ENCODE measurements at regions not wholly inside any gene's neighbourhood (a gene's known extent, or its start where the extent isn't known, plus 50 kb on each side); places are given as distances from the start of the nearest gene placed in this dataset.

DNA sequence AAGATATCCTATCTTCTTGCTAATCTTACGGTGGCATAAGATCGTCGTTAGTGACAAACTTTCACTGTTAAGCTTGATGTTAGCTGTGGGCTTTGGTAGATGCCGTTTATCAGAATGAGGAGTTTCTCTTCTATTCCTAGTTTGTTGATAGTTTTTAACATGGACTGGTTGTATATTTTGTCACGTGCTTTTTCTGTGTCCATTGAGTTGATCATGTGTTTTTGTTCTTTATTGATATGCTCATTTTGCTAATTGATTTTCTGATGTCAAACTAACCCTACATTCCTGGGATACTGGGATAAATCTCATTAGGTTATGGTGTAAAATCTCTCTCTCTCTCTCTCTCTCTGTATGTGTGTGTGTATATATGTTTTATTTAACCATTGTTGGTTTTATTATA is 545.1 kb downstream of the AACS start:
- Mint-ChIP-seq H3K27ac (no peak overlapping the region), H3K27me3 (ENCODE audit: insufficient read depth, low read depth) (no peaks in the 10 kb centered on the region), H3K36me3 (no peaks in the 10 kb centered on the region), H3K4me1 (no peaks in the 10 kb centered on the region), H3K4me3 (no peak overlapping the region), H3K9me3 (no peaks in the 10 kb centered on the region)
- Histone ChIP-seq H3K4me3 (no peak overlapping the region), H3K4me1 (no peaks in the 10 kb centered on the region), H3K9me3 (ENCODE audit: low read depth) (no peaks in the 10 kb centered on the region), H3K36me3 (no peaks in the 10 kb centered on the region), H2AFZ (replicated peaks) (no peak overlapping the region), H3K79me2 (ENCODE audit: low read depth) (no peaks in the 10 kb centered on the region), H3K4me2 (no peak overlapping the region), H3K27me3 (no peaks in the 10 kb centered on the region), H4K20me1 (ENCODE audit: low read depth) (no peaks in the 10 kb centered on the region), H3F3A (ENCODE audit: low read depth) (no peaks in the 10 kb centered on the region), H3K27ac (no peak overlapping the region), H3K9ac (no peak overlapping the region)
- TF ChIP-seq EZH2phosphoT487 (IDR thresholded peaks at IDR 0.05) (no peak), EZH2 (IDR thresholded peaks at IDR 0.05) (no peak), CTCF (IDR thresholded peaks at IDR 0.05) (no peak)
- DNase-seq (ENCODE audit: low spot score) = no peak

DNA sequence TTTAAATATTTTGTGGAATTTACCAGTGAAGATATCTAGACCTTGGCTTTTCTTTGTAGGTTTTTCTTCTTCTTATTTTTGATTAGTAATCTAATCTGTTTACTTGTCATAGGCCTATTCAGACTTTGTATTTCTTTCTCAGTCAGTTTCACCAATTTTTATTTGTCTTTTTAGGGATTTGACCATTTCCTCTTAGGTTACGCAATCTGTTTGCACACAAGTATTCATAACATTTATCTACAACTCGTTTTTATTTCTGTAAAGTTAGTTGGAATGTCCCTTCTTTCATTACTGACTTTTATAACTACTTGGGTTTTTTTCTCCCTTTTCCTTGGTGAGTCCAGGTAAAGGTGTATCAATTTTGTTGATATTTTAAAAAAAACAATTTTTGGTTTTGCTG is 545.7 kb downstream of the AACS start:
- H3K4me1 ChIP-seq = no peaks in the 10 kb centered on the region
- H3K4me3 ChIP-seq = no peak overlapping the region
- H4K20me1 ChIP-seq (ENCODE audit: low read depth) = no peaks in the 10 kb centered on the region
- H2AFZ ChIP-seq (replicated peaks) = no peak overlapping the region
- DNase-seq (ENCODE audit: low spot score) = no peak
- H3K4me2 ChIP-seq = no peak overlapping the region
- no peak overlapping the region for H3K4me3 Mint-ChIP-seq
- no peak overlapping the region for H3K9ac ChIP-seq
- no peaks in the 10 kb centered on the region for H3F3A ChIP-seq (ENCODE audit: low read depth)
- H3K27me3 ChIP-seq = no peaks in the 10 kb centered on the region
- no peaks in the 10 kb centered on the region for H3K9me3 ChIP-seq (ENCODE audit: low read depth)
- no peak overlapping the region for H3K27ac ChIP-seq
- TF ChIP-seq EZH2 (IDR thresholded peaks at IDR 0.05) (no peak), EZH2phosphoT487 (IDR thresholded peaks at IDR 0.05) (no peak), CTCF (IDR thresholded peaks at IDR 0.05) (no peak)
- no peaks in the 10 kb centered on the region for H3K36me3 ChIP-seq
- H3K4me1 Mint-ChIP-seq = no peaks in the 10 kb centered on the region
- no peaks in the 10 kb centered on the region for H3K36me3 Mint-ChIP-seq
- H3K79me2 ChIP-seq (ENCODE audit: low read depth) = no peaks in the 10 kb centered on the region
- no peaks in the 10 kb centered on the region for H3K9me3 Mint-ChIP-seq
- H3K27ac Mint-ChIP-seq = no peak overlapping the region
- H3K27me3 Mint-ChIP-seq (ENCODE audit: insufficient read depth, low read depth) = no peaks in the 10 kb centered on the region

DNA sequence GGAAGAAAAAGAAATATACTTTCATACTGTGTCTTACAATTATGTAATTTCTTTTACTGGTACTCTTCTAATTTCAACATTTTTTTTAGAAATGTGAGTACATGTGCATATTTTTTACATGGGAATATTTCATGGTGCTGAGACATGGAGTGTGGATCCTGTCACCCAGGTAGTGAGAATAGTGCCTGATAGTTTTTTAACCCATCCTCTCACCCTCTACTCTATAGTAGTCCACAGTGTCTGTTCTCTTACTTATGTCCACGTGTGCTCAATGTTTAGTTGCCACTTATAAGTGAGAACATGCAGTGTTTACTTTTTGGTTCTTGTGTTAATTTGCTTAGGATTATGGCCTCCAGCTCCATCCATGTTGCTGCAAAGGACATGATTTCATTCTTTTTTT is 548.8 kb downstream of the AACS start:
- H4K20me1 ChIP-seq (ENCODE audit: low read depth) = no peaks in the 10 kb centered on the region
- H3K4me1 ChIP-seq = no peaks in the 10 kb centered on the region
- no peak overlapping the region for H3K4me3 ChIP-seq
- no peaks in the 10 kb centered on the region for H3K36me3 ChIP-seq
- Mint-ChIP-seq H3K4me1 (no peaks in the 10 kb centered on the region), H3K36me3 (no peaks in the 10 kb centered on the region), H3K9me3 (no peaks in the 10 kb centered on the region), H3K27me3 (ENCODE audit: insufficient read depth, low read depth) (no peaks in the 10 kb centered on the region), H3K4me3 (no peak overlapping the region), H3K27ac (no peak overlapping the region)
- H3F3A ChIP-seq (ENCODE audit: low read depth) = no peaks in the 10 kb centered on the region
- no peak for DNase-seq (ENCODE audit: low spot score)
- H3K9me3 ChIP-seq (ENCODE audit: low read depth) = no peaks in the 10 kb centered on the region
- no peaks in the 10 kb centered on the region for H3K79me2 ChIP-seq (ENCODE audit: low read depth)
- TF ChIP-seq EZH2phosphoT487 (IDR thresholded peaks at IDR 0.05) (no peak), EZH2 (IDR thresholded peaks at IDR 0.05) (no peak), CTCF (IDR thresholded peaks at IDR 0.05) (no peak)
- no peak overlapping the region for H3K4me2 ChIP-seq
- H3K9ac ChIP-seq = no peak overlapping the region
- H3K27me3 ChIP-seq = no peaks in the 10 kb centered on the region
- no peak overlapping the region for H3K27ac ChIP-seq
- no peak overlapping the region for H2AFZ ChIP-seq (replicated peaks)

- no peaks in the 10 kb centered on the region for H3K36me3 ChIP-seq
- no peak overlapping the region for H3K9ac ChIP-seq
- H3K4me3 ChIP-seq = no peak overlapping the region
- H4K20me1 ChIP-seq (ENCODE audit: low read depth) = no peaks in the 10 kb centered on the region
- H3K4me2 ChIP-seq = no peak overlapping the region
- no peaks in the 10 kb centered on the region for H3K27me3 ChIP-seq
- no peak overlapping the region for H2AFZ ChIP-seq (replicated peaks)
- Mint-ChIP-seq H3K4me3 (no peak overlapping the region), H3K36me3 (no peaks in the 10 kb centered on the region), H3K27me3 (ENCODE audit: insufficient read depth, low read depth) (no peaks in the 10 kb centered on the region), H3K9me3 (no peaks in the 10 kb centered on the region), H3K27ac (no peak overlapping the region), H3K4me1 (no peaks in the 10 kb centered on the region)
- no peaks in the 10 kb centered on the region for H3F3A ChIP-seq (ENCODE audit: low read depth)
- TF ChIP-seq EZH2phosphoT487 (IDR thresholded peaks at IDR 0.05) = no peak
- no peak overlapping the region for H3K27ac ChIP-seq
- no peak for DNase-seq (ENCODE audit: low spot score)
- no peaks in the 10 kb centered on the region for H3K79me2 ChIP-seq (ENCODE audit: low read depth)
- no peaks in the 10 kb centered on the region for H3K4me1 ChIP-seq
- no peaks in the 10 kb centered on the region for H3K9me3 ChIP-seq (ENCODE audit: low read depth)
These were observed 554.5 kb downstream of the AACS start for GRCh38 chr12:125619723-125620122.
